ENCODE measurements at regions not wholly inside any gene's neighbourhood (a gene's known extent, or its start where the extent isn't known, plus 50 kb on each side); places are given as distances from the start of the nearest gene placed in this dataset.

GRCh38 chr5:30933599-30933998, 259.9 kb upstream of the CDH6 start:
- Mint-ChIP-seq H3K36me3 (no peaks in the 10 kb centered on the region), H3K4me1 (no peaks in the 10 kb centered on the region), H3K4me3 (no peak overlapping the region), H3K27me3 (no peaks in the 10 kb centered on the region), H3K27ac (no peak overlapping the region), H3K9me3 (peaks cover 0 to 8% (median 2%) of the 10 kb centered on the region in 8 donors)
- no peaks in the 10 kb centered on the region for H3K9me3 ChIP-seq (ENCODE audit: control insufficient read depth in 1 of 2, low read length in 2 of 2)
- no peak overlapping the region for H3K27ac ChIP-seq (ENCODE audit: low read depth, low read length)
- H3K27me3 ChIP-seq (ENCODE audit: insufficient read depth, low read length) = no peaks in the 10 kb centered on the region
- no peaks in the 10 kb centered on the region for H3K36me3 ChIP-seq (ENCODE audit: insufficient read depth, low read length)
- CTCF ChIA-PET (ENCODE audit: partially characterized antibody) = no interaction called here
- POLR2A ChIA-PET (ENCODE audit: partially characterized antibody) = no interaction called here
- no peak for DNase-seq
- no peak overlapping the region for H3K4me3 ChIP-seq (ENCODE audit: low read length in 2 of 2)
- intact Hi-C loops (cut with micrococcal nuclease) = no loop called here
- H3K4me1 ChIP-seq (ENCODE audit: insufficient read depth, low read length) = no peaks in the 10 kb centered on the region

GRCh38 chr5:30932273-30933017, 261.0 kb upstream of the CDH6 start:
- Mint-ChIP-seq H3K4me3 (no peak overlapping the region), H3K4me1 (no peaks in the 10 kb centered on the region), H3K27me3 (no peaks in the 10 kb centered on the region), H3K36me3 (no peaks in the 10 kb centered on the region), H3K9me3 (peaks cover 0 to 7% (median 3%) of the 10 kb centered on the region in 8 donors), H3K27ac (no peak overlapping the region)
- no peak overlapping the region for H3K4me3 ChIP-seq (ENCODE audit: low read length in 2 of 2)
- ChIA-PET POLR2A (ENCODE audit: partially characterized antibody) (no interaction called here), CTCF (ENCODE audit: partially characterized antibody) (interaction anchor here (1.1 kb wide), 1 partner anchor 13 kb away, joined by 3 read pairs; no protein-coding TSS in a partner anchor)
- no peaks in the 10 kb centered on the region for H3K27me3 ChIP-seq (ENCODE audit: insufficient read depth, low read length)
- no peaks in the 10 kb centered on the region for H3K36me3 ChIP-seq (ENCODE audit: insufficient read depth, low read length)
- no peaks in the 10 kb centered on the region for H3K9me3 ChIP-seq (ENCODE audit: control insufficient read depth in 1 of 2, low read length in 2 of 2)
- H3K4me1 ChIP-seq (ENCODE audit: insufficient read depth, low read length) = no peaks in the 10 kb centered on the region
- H3K27ac ChIP-seq (ENCODE audit: low read depth, low read length) = no peak overlapping the region
- intact Hi-C loops (cut with micrococcal nuclease) = no loop called here
- no peak for DNase-seq

GRCh38 chr5:30930736-30931135, 262.8 kb upstream of the CDH6 start:
- H3K9me3 Mint-ChIP-seq = peaks cover 0 to 6% (median under 1%) of the 10 kb centered on the region in 8 donors
- Histone ChIP-seq H3K36me3 (ENCODE audit: insufficient read depth, low read length) (no peaks in the 10 kb centered on the region), H3K4me3 (ENCODE audit: low read length in 2 of 2) (no peak overlapping the region), H3K27ac (ENCODE audit: low read depth, low read length) (no peak overlapping the region), H3K27me3 (ENCODE audit: insufficient read depth, low read length) (no peaks in the 10 kb centered on the region), H3K4me1 (ENCODE audit: insufficient read depth, low read length) (no peaks in the 10 kb centered on the region), H3K9me3 (ENCODE audit: control insufficient read depth in 1 of 2, low read length in 2 of 2) (no peaks in the 10 kb centered on the region)
- no peaks in the 10 kb centered on the region for H3K4me1 Mint-ChIP-seq
- DNase-seq = no peak
- no peak overlapping the region for H3K4me3 Mint-ChIP-seq
- no peaks in the 10 kb centered on the region for H3K36me3 Mint-ChIP-seq
- ChIA-PET CTCF (ENCODE audit: partially characterized antibody) (no interaction called here), POLR2A (ENCODE audit: partially characterized antibody) (no interaction called here)
- intact Hi-C loops (cut with micrococcal nuclease) = no loop called here
- H3K27me3 Mint-ChIP-seq = no peaks in the 10 kb centered on the region
- no peak overlapping the region for H3K27ac Mint-ChIP-seq

- Histone ChIP-seq H3K9me3 (ENCODE audit: control insufficient read depth in 1 of 2, low read length in 2 of 2) (no peaks in the 10 kb centered on the region), H3K4me1 (ENCODE audit: insufficient read depth, low read length) (no peaks in the 10 kb centered on the region), H3K36me3 (ENCODE audit: insufficient read depth, low read length) (no peaks in the 10 kb centered on the region), H3K27me3 (ENCODE audit: insufficient read depth, low read length) (no peaks in the 10 kb centered on the region), H3K4me3 (ENCODE audit: low read length in 2 of 2) (no peak overlapping the region), H3K27ac (ENCODE audit: low read depth, low read length) (no peak overlapping the region)
- Mint-ChIP-seq H3K27ac (peak overlapping the region in 1 of 7 donors; percentile 9), H3K4me3 (no peak overlapping the region), H3K36me3 (no peaks in the 10 kb centered on the region), H3K4me1 (no peaks in the 10 kb centered on the region), H3K9me3 (peaks cover 0 to 11% (median 4%) of the 10 kb centered on the region in 8 donors), H3K27me3 (no peaks in the 10 kb centered on the region)
- ChIA-PET CTCF (ENCODE audit: partially characterized antibody) (no interaction called here), POLR2A (ENCODE audit: partially characterized antibody) (no interaction called here)
- intact Hi-C loops (cut with micrococcal nuclease) = no loop called here
- no peak for DNase-seq
Observed at GRCh38 chr5:30928956-30929355, 264.5 kb upstream of the CDH6 start.

GRCh38 chr5:30926218-30926617, 267.3 kb upstream of the CDH6 start:
- Histone ChIP-seq H3K27me3 (ENCODE audit: insufficient read depth, low read length) (no peaks in the 10 kb centered on the region), H3K27ac (ENCODE audit: low read depth, low read length) (no peak overlapping the region), H3K4me3 (ENCODE audit: low read length in 2 of 2) (no peak overlapping the region), H3K4me1 (ENCODE audit: insufficient read depth, low read length) (no peaks in the 10 kb centered on the region), H3K36me3 (ENCODE audit: insufficient read depth, low read length) (no peaks in the 10 kb centered on the region), H3K9me3 (ENCODE audit: control insufficient read depth in 1 of 2, low read length in 2 of 2) (no peaks in the 10 kb centered on the region)
- Mint-ChIP-seq H3K36me3 (no peaks in the 10 kb centered on the region), H3K4me1 (no peaks in the 10 kb centered on the region), H3K27me3 (no peaks in the 10 kb centered on the region), H3K4me3 (no peak overlapping the region), H3K9me3 (peaks cover 0 to 19% (median 7%) of the 10 kb centered on the region in 8 donors), H3K27ac (no peak overlapping the region)
- no peak for DNase-seq
- intact Hi-C loops (cut with micrococcal nuclease) = no loop called here
- CTCF ChIA-PET (ENCODE audit: partially characterized antibody) = no interaction called here
- POLR2A ChIA-PET (ENCODE audit: partially characterized antibody) = no interaction called here

- H3K36me3 Mint-ChIP-seq = no peaks in the 10 kb centered on the region
- Histone ChIP-seq H3K9me3 (ENCODE audit: control insufficient read depth in 1 of 2, low read length in 2 of 2) (no peaks in the 10 kb centered on the region), H3K4me3 (ENCODE audit: low read length in 2 of 2) (no peak overlapping the region), H3K27ac (ENCODE audit: low read depth, low read length) (no peak overlapping the region), H3K36me3 (ENCODE audit: insufficient read depth, low read length) (no peaks in the 10 kb centered on the region), H3K27me3 (ENCODE audit: insufficient read depth, low read length) (no peaks in the 10 kb centered on the region), H3K4me1 (ENCODE audit: insufficient read depth, low read length) (no peaks in the 10 kb centered on the region)
- ChIA-PET POLR2A (ENCODE audit: partially characterized antibody) (no interaction called here), CTCF (ENCODE audit: partially characterized antibody) (no interaction called here)
- H3K4me1 Mint-ChIP-seq = no peaks in the 10 kb centered on the region
- intact Hi-C loops (cut with micrococcal nuclease) = no loop called here
- H3K27ac Mint-ChIP-seq = no peak overlapping the region
- H3K9me3 Mint-ChIP-seq = peaks cover 4 to 26% (median 11%) of the 10 kb centered on the region in 8 donors
- H3K27me3 Mint-ChIP-seq = no peaks in the 10 kb centered on the region
- H3K4me3 Mint-ChIP-seq = no peak overlapping the region
- DNase-seq = no peak
Observed at GRCh38 chr5:30921388-30921787, 272.1 kb upstream of the CDH6 start.

- H3K36me3 ChIP-seq (ENCODE audit: insufficient read depth, low read length) = no peaks in the 10 kb centered on the region
- Mint-ChIP-seq H3K9me3 (peaks cover 4 to 20% (median 10%) of the 10 kb centered on the region in 8 donors), H3K4me1 (no peaks in the 10 kb centered on the region), H3K36me3 (no peaks in the 10 kb centered on the region), H3K27me3 (no peaks in the 10 kb centered on the region), H3K4me3 (no peak overlapping the region), H3K27ac (no peak overlapping the region)
- no peak overlapping the region for H3K4me3 ChIP-seq (ENCODE audit: low read length in 2 of 2)
- H3K27me3 ChIP-seq (ENCODE audit: insufficient read depth, low read length) = no peaks in the 10 kb centered on the region
- ChIA-PET CTCF (ENCODE audit: partially characterized antibody) (no interaction called here), POLR2A (ENCODE audit: partially characterized antibody) (no interaction called here)
- no peak for DNase-seq
- no peak overlapping the region for H3K27ac ChIP-seq (ENCODE audit: low read depth, low read length)
- no peaks in the 10 kb centered on the region for H3K4me1 ChIP-seq (ENCODE audit: insufficient read depth, low read length)
- no peaks in the 10 kb centered on the region for H3K9me3 ChIP-seq (ENCODE audit: control insufficient read depth in 1 of 2, low read length in 2 of 2)
- intact Hi-C loops (cut with micrococcal nuclease) = no loop called here
Observed at GRCh38 chr5:30918171-30918570, 275.3 kb upstream of the CDH6 start.

- H3K27me3 Mint-ChIP-seq = no peaks in the 10 kb centered on the region
- Histone ChIP-seq H3K27ac (ENCODE audit: low read depth, low read length) (no peak overlapping the region), H3K36me3 (ENCODE audit: insufficient read depth, low read length) (no peaks in the 10 kb centered on the region), H3K4me3 (ENCODE audit: low read length in 2 of 2) (no peak overlapping the region), H3K4me1 (ENCODE audit: insufficient read depth, low read length) (no peaks in the 10 kb centered on the region), H3K9me3 (ENCODE audit: control insufficient read depth in 1 of 2, low read length in 2 of 2) (no peaks in the 10 kb centered on the region), H3K27me3 (ENCODE audit: insufficient read depth, low read length) (no peaks in the 10 kb centered on the region)
- H3K36me3 Mint-ChIP-seq = no peaks in the 10 kb centered on the region
- ChIA-PET POLR2A (ENCODE audit: partially characterized antibody) (no interaction called here), CTCF (ENCODE audit: partially characterized antibody) (no interaction called here)
- H3K4me1 Mint-ChIP-seq = no peaks in the 10 kb centered on the region
- no peak overlapping the region for H3K4me3 Mint-ChIP-seq
- H3K9me3 Mint-ChIP-seq = peaks cover 0 to 18% (median 4%) of the 10 kb centered on the region in 8 donors
- H3K27ac Mint-ChIP-seq = no peak overlapping the region
- intact Hi-C loops (cut with micrococcal nuclease) = no loop called here
- no peak for DNase-seq
Observed at GRCh38 chr5:30908356-30908755, 285.1 kb upstream of the CDH6 start.

All from CD4-positive, alpha-beta memory T cell (primary cell).